ENCODE measurements at regions not wholly inside any gene's neighbourhood (a gene's known extent, or its start where the extent isn't known, plus 50 kb on each side); places are given as distances from the start of the nearest gene placed in this dataset.
"Not testable (repeated sequence)": the region's sequence is repeated elsewhere in the genome, so short reads cannot be mapped to it uniquely, and the experiment has no call there.

DNA sequence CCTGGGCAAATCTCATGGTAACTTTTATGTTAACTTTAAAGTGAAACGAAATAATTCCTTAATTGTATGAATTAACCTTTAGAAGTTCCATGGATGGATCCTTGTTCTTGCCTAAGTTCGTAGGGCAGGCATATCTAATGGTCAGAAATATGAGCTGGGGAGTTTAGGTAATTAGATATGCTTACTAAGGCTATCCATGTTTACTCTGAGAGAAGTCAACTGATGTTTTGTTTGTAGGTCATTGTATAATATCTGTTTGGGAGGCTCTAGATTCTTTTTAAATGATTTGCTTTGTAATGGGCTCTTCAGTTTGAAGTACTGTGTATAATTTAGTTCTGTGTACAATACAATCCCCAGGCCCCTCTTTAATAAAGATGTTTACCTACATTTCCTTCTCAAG, 117.0 kb downstream of the DCK start:
- Histone ChIP-seq H3K27ac (no peak overlapping the region), H3K9me3 (no peaks in the 10 kb centered on the region), H3K4me1 (no peaks in the 10 kb centered on the region), H3K36me3 (no peaks in the 10 kb centered on the region), H3K27me3 (no peaks in the 10 kb centered on the region), H3K4me3 (no peak overlapping the region)
- intact Hi-C loops (cut with DNase I) = no loop called here
- TF ChIP-seq, protein P1, sequence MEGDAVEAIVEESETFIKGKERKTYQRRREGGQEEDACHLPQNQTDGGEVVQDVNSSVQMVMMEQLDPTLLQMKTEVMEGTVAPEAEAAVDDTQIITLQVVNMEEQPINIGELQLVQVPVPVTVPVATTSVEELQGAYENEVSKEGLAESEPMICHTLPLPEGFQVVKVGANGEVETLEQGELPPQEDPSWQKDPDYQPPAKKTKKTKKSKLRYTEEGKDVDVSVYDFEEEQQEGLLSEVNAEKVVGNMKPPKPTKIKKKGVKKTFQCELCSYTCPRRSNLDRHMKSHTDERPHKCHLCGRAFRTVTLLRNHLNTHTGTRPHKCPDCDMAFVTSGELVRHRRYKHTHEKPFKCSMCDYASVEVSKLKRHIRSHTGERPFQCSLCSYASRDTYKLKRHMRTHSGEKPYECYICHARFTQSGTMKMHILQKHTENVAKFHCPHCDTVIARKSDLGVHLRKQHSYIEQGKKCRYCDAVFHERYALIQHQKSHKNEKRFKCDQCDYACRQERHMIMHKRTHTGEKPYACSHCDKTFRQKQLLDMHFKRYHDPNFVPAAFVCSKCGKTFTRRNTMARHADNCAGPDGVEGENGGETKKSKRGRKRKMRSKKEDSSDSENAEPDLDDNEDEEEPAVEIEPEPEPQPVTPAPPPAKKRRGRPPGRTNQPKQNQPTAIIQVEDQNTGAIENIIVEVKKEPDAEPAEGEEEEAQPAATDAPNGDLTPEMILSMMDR (IDR thresholded peaks at IDR 0.05) = no peak
- DNase-seq (ENCODE audit: low spot score in 2 of 2) = no peak

DNA sequence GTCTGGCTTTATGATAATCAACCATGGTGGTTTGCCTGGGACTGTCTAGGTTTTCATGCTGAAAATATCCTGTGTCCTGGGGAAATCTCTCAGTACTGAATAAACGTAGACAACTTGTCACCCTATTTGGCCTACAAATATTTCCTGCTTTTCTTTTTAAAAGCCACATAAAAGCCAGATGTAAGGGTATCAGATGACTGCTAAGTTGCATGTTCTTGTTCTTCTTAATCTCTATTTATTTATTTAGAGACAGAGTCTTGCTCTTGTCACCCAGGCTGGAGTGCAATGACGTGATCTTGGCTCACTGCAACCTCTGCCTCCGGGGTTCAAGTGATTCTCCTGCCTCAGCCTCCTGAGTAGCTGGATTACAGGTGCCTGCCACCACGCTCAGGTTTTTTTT, 117.7 kb downstream of the DCK start:
- H3K4me1 ChIP-seq; H3K4me3 ChIP-seq; H3K27me3 ChIP-seq; H3K27ac ChIP-seq; DNase-seq (ENCODE audit: low spot score in 2 of 2); H3K9me3 ChIP-seq; intact Hi-C loops (cut with DNase I); H3K36me3 ChIP-seq: not testable (repeated sequence)

DNA sequence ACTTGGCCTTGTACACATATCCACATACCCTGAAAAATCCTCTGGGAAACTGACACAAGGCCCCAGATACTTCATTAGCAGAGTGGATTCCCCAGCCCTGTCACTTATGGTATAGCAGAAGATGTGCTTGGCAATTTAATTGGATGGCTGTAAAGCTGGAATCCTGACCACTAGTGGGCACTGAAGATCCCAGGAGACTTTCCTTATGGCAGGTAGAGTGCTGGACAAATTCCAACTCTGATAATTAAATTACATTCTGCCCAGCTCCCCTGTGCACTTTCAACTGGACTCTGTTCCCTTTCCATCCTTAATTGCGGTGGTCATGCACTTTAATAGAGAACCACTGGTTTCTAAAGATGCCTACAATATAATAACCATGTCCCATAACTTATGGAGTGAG, 119.8 kb downstream of the DCK start:
- H3K27me3 ChIP-seq = no peaks in the 10 kb centered on the region
- no peak overlapping the region for H3K4me3 ChIP-seq
- H3K36me3 ChIP-seq = no peaks in the 10 kb centered on the region
- no peak for DNase-seq (ENCODE audit: low spot score in 2 of 2)
- TF ChIP-seq, protein P1 (IDR thresholded peaks at IDR 0.05) = no peak
- no peak overlapping the region for H3K27ac ChIP-seq
- H3K4me1 ChIP-seq = no peaks in the 10 kb centered on the region
- no peaks in the 10 kb centered on the region for H3K9me3 ChIP-seq
- intact Hi-C loops (cut with DNase I) = no loop called here

DNA sequence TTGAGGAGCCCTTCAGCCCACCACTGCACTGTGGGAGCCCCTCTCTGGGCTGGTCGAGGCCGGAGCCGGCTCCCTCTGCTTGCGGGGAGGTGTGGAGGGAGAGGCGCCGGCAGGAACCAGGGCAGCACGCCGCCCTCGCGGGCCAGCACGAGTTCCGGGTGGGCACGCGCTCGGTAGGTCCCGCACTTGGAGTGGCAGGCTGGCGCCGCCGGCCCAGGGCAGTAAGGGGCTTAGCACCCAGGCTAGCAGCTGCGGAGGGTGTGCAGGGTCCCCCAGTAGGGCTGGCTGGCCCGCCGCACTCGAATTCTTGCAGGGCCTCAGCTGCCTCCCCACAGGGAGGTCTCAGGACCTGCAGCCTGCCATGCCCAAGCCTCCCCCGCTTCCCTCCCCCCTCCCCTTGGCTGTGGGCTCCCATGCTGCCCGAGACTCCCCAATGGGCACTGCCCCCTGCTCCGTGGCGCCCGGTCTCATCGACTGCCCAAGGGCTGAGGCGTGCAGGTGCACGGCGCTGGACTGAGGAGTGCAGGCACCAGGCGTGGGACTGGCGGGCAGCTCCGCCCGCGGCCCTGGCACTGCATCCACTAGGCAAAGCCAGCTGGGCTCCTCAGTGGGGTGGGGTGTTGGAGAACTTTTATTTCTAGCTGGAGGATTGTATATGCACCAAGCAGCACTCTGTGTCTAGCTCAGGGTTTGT, 127.5 kb downstream of the DCK start:
- H3K36me3 ChIP-seq = no peaks in the 10 kb centered on the region
- no peak overlapping the region for H3K4me3 ChIP-seq
- intact Hi-C loops (cut with DNase I) = no loop called here
- no peak overlapping the region for H3K27ac ChIP-seq
- TF ChIP-seq, protein P1 (IDR thresholded peaks at IDR 0.05) = no peak
- H3K27me3 ChIP-seq = no peaks in the 10 kb centered on the region
- H3K4me1 ChIP-seq = no peaks in the 10 kb centered on the region
- no peak for DNase-seq (ENCODE audit: low spot score in 2 of 2)
- no peaks in the 10 kb centered on the region for H3K9me3 ChIP-seq

DNA sequence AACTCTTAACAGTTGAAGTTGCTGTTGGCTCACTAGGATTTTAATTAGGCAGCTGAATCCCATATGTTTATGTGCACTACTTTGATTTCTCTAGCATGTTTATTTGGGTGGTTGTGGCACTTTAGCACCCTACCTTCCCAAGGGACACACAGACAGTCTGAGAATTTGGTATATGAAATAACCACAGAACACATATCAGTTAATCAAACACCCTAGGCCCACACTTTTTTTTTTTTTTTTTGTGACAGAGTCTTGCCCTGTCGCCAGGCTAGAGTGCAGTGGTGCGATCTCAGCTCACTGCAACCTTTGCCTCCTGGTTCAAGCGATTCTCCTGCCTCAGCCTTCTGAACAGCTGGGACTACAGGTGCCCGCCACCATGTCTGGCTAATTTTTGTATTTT, 130.5 kb downstream of the DCK start:
- H3K4me1 ChIP-seq = no peaks in the 10 kb centered on the region
- no peak overlapping the region for H3K27ac ChIP-seq
- no peaks in the 10 kb centered on the region for H3K36me3 ChIP-seq
- H3K9me3 ChIP-seq = no peaks in the 10 kb centered on the region
- TF ChIP-seq, protein P1 (IDR thresholded peaks at IDR 0.05) = no peak
- no peak overlapping the region for H3K4me3 ChIP-seq
- intact Hi-C loops (cut with DNase I) = no loop called here
- no peaks in the 10 kb centered on the region for H3K27me3 ChIP-seq
- no peak for DNase-seq (ENCODE audit: low spot score in 2 of 2)

DNA sequence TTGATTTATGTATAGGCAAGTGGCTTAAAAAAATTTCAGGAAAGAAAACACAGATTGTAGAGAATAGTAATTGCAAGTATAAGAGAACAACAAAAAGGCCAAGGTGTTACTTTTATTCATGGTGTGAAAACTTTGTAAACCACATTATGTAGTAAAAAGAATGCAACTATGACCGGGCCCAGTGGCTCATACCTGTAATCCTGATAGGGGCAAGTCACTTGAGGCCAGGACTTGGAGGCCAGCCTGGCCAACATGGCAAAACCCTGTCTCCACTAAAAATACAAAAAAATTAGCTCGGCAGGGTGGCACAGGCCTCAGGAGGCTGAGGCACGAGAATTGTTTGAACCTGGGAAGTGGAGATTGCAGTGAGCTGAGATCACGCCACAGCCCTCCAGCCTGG, 131.7 kb downstream of the DCK start:
- no peak for DNase-seq (ENCODE audit: low spot score in 2 of 2)
- TF ChIP-seq, protein P1 (IDR thresholded peaks at IDR 0.05) = no peak
- H3K4me3 ChIP-seq = no peak overlapping the region

More for the DNA sequence above, 131.7 kb downstream of the DCK start:
- Histone ChIP-seq H3K27ac (no peak overlapping the region), H3K27me3 (no peaks in the 10 kb centered on the region), H3K36me3 (no peaks in the 10 kb centered on the region), H3K4me1 (no peaks in the 10 kb centered on the region), H3K9me3 (no peaks in the 10 kb centered on the region)
- intact Hi-C loops (cut with DNase I) = no loop called here
